Heart left ventricle (tissue), 16 donors: ENCODE measurements at regions not wholly inside any gene's neighbourhood (a gene's known extent, or its start where the extent isn't known, plus 50 kb on each side); places are given as distances from the start of the nearest gene placed in this dataset.

ENCODE experiments used
- ATAC-seq, 4 donors: fragments of 200-7000 bp; cut with Tn5 transposase; one replicate each; pipeline ENCODE4 v1.9.1; 2020 to 2022; ENCODE audit warnings: moderate library complexity in 4 of 4, mild to moderate bottlenecking in 3 of 4, moderate number of reproducible peaks in 1 of 4
- DNase-seq, 5 donors: peaks; one replicate each; pipeline ENCODE4 v3.0.0-alpha.2; 2020
- H3K27ac ChIP-seq, 12 donors: fragments of 200-600 bp; sonication (generic) in 4 of 12; one replicate each; pipeline versions ENCODE4 v1.5.0 to v1.8.0; 2016 to 2022; ENCODE audit warnings: mild to moderate bottlenecking in 2 of 12
- H3K27me3 ChIP-seq, 9 donors: fragments of 200-600 bp; sonication (generic) in 2 of 9; one replicate each; pipeline versions ENCODE4 v1.5.1 to v1.8.0; 2016 to 2022; ENCODE audit warnings: mild to moderate bottlenecking in 3 of 9
- H3K36me3 ChIP-seq, 9 donors: fragments of 200-600 bp; sonication (generic) in 2 of 9; one replicate each; pipeline versions ENCODE4 v1.5.0 to v1.8.0; 2018 to 2022; ENCODE audit warnings: mild to moderate bottlenecking in 2 of 9
- H3K4me1 ChIP-seq, 12 donors: fragments of 200-600 bp; sonication (generic) in 4 of 12; one replicate each; pipeline versions ENCODE4 v1.5.0 to v1.8.0; 2016 to 2022; ENCODE audit warnings: mild to moderate bottlenecking in 3 of 12
- H3K4me3 ChIP-seq, 12 donors: fragments of 200-600 bp; sonication (generic) in 4 of 12; one replicate each; pipeline versions ENCODE4 v1.5.0 to v1.8.0; 2017 to 2022; ENCODE audit warnings: mild to moderate bottlenecking in 9 of 12, moderate library complexity in 4 of 12
- H3K9me3 ChIP-seq, 12 donors: fragments of 200-600 bp; sonication (generic) in 4 of 12; one replicate each; pipeline versions ENCODE4 v1.5.0 to v1.8.0; 2016 to 2022; ENCODE audit warnings: mild to moderate bottlenecking in 1 of 12
- POLR2A ChIP-seq, 2 donors: fragments of 450-650 bp; IDR thresholded peaks; one replicate each; pipeline ENCODE4 v1.6.1; 2017; ENCODE audit warnings: antibody characterized with exemption in 2 of 2, mild to moderate bottlenecking in 2 of 2, moderate library complexity in 2 of 2
- WGBS, 4 donors: extraction: QIAGEN DNeasy Blood & Tissue Kit in 2 of 4; methylation state at CpG; one replicate each; pipeline versions ENCODE4 v1.1.5 to v1.1.7; 2013 to 2018; 5-methylcytosine and 5-hydroxymethylcytosine counted together
- intact Hi-C, 10 donors: fragments of 100-400 bp; cut with DNase I; formaldehyde crosslinking; loops; one replicate each; pipeline versions ENCODE4 v1.11.1 to v1.14.2; 2022
- TF ChIP-seq, protein P1 (sequence below), 12 donors: fragments of 200-600 bp; sonication (generic) in 4 of 12; IDR thresholded peaks; one replicate each; pipeline versions ENCODE4 v1.5.0 to v1.8.0; 2018 to 2022; ENCODE audit warnings: antibody characterized with exemption in 12 of 12, mild to moderate bottlenecking in 5 of 12
- donor health status: ischemic (EF 13 %, LVEDD 7.1; RV severe dilation, severe dysfunction).
- donor health status: healthy with polysubstance abuse.
- donor health status: DM: no; HTN: yes; CAD: no.
- donor health status: DM: no; HTN: no; CAD: no.
- donor health status: ischemic (EF 25% LVEDD 6.9; RV normal size, moderate dysfunction).
- donor health status: ischemic (EF 25% LVEDD 5.7; RV mildly dilated, moderate dysfunction).
- donor health status: healthy.
- donor health status: DM: yes; HTN: yes; CAD: no.
- donor health status: ischemic (EF 35%, LVEDD 5.7; RV mildly dilated, moderate dysfunction).
- donor health status: nonischemic (EF 11% LVEDD 7.7; RV severe dilation, severe dysfunction).
- donor health status: DM: yes; HTN: yes; CAD: no.
- donor health status: PGD.
- donor health status: ischemic (EF 29% LVEDD 5.4; RV normal size, mild dysfunction).
- donor health status: nonischemic (EF 23%, LVEDD 6.1; RV moderate dilation, normal function).

- peaks cover 0 to 41% (median 15%) of the 10 kb centered on the region in 12 donors for H3K9me3 ChIP-seq
- no peaks in the 10 kb centered on the region for H3K4me1 ChIP-seq
- no peaks in the 10 kb centered on the region for H3K27me3 ChIP-seq
- no peaks in the 10 kb centered on the region for H3K36me3 ChIP-seq
- no peak for DNase-seq
- H3K27ac ChIP-seq: no peak overlapping the region
- no peak for ATAC-seq
- no peak overlapping the region for H3K4me3 ChIP-seq
- intact Hi-C loops: no loop called here
- no peak for TF ChIP-seq POLR2A (IDR thresholded peaks at IDR 0.05)
- TF ChIP-seq, protein P1, sequence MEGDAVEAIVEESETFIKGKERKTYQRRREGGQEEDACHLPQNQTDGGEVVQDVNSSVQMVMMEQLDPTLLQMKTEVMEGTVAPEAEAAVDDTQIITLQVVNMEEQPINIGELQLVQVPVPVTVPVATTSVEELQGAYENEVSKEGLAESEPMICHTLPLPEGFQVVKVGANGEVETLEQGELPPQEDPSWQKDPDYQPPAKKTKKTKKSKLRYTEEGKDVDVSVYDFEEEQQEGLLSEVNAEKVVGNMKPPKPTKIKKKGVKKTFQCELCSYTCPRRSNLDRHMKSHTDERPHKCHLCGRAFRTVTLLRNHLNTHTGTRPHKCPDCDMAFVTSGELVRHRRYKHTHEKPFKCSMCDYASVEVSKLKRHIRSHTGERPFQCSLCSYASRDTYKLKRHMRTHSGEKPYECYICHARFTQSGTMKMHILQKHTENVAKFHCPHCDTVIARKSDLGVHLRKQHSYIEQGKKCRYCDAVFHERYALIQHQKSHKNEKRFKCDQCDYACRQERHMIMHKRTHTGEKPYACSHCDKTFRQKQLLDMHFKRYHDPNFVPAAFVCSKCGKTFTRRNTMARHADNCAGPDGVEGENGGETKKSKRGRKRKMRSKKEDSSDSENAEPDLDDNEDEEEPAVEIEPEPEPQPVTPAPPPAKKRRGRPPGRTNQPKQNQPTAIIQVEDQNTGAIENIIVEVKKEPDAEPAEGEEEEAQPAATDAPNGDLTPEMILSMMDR (IDR thresholded peaks at IDR 0.05): no peak
Measured at GRCh38 chr2:145994910-145995309, 1475.0 kb upstream of the ZEB2 start.

- peaks cover 0 to 41% (median 15%) of the 10 kb centered on the region in 12 donors for H3K9me3 ChIP-seq
- ATAC-seq (no peak), DNase-seq (no peak)
- no peak overlapping the region for H3K27ac ChIP-seq
- H3K4me3 ChIP-seq: no peak overlapping the region
- no peaks in the 10 kb centered on the region for H3K4me1 ChIP-seq
- H3K27me3 ChIP-seq: no peaks in the 10 kb centered on the region
- WGBS, 4 donors: 94 to 98% (median 96%) methylated on average over 3 of the region's 3 CpGs
- no peak for TF ChIP-seq POLR2A (IDR thresholded peaks at IDR 0.05)
- TF ChIP-seq, protein P1 (IDR thresholded peaks at IDR 0.05): no peak
- intact Hi-C loops: no loop called here
- no peaks in the 10 kb centered on the region for H3K36me3 ChIP-seq
Measured at GRCh38 chr2:145992572-145992971, 1472.7 kb upstream of the ZEB2 start.

DNA sequence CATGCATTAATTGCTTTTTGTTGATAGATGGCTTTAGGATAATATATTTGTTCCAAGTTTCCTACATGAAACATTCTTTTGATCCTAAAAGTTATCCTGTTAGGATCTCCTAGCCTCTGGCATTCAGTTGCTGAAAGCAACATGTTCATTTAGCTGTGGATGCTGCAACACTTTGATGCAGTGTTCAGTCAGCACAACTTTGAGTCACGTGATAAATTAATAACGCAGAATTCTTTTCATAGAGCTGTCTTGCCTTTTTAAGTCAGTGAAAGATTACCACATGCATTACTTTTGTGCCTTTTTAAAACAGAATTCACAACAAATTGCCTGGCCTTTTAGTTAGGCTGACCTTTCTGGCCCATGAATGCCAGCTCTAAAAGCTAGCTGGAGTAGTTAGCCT lies 1467.9 kb upstream of the ZEB2 start:
- TF ChIP-seq, protein P1 (IDR thresholded peaks at IDR 0.05): no peak
- TF ChIP-seq POLR2A (IDR thresholded peaks at IDR 0.05): no peak
- 83 to 95% (median 88%) methylated on average over 2 of the region's 2 CpGs for WGBS, 4 donors
- DNase-seq (no peak), ATAC-seq (no peak)
- Histone ChIP-seq H3K27me3 (no peaks in the 10 kb centered on the region), H3K4me1 (peaks cover 0 to 4% (median 0%) of the 10 kb centered on the region in 12 donors), H3K9me3 (peaks cover 0 to 7% (median 0%) of the 10 kb centered on the region in 12 donors), H3K36me3 (no peaks in the 10 kb centered on the region), H3K4me3 (no peak overlapping the region), H3K27ac (no peak overlapping the region)
- intact Hi-C loops: no loop called here

- Histone ChIP-seq H3K4me1 (peaks cover 0 to 4% (median 0%) of the 10 kb centered on the region in 12 donors), H3K9me3 (no peaks in the 10 kb centered on the region), H3K27me3 (no peaks in the 10 kb centered on the region), H3K36me3 (no peaks in the 10 kb centered on the region), H3K4me3 (no peak overlapping the region), H3K27ac (no peak overlapping the region)
- ATAC-seq (no peak), DNase-seq (no peak)
- intact Hi-C loops: no loop called here
- no peak for TF ChIP-seq POLR2A (IDR thresholded peaks at IDR 0.05)
- TF ChIP-seq, protein P1 (IDR thresholded peaks at IDR 0.05): no peak
Measured at GRCh38 chr2:145985517-145985916, 1465.6 kb upstream of the ZEB2 start.
